ENCODE measurements at regions not wholly inside any gene's neighbourhood (a gene's known extent, or its start where the extent isn't known, plus 50 kb on each side); places are given as distances from the start of the nearest gene placed in this dataset.

DNA sequence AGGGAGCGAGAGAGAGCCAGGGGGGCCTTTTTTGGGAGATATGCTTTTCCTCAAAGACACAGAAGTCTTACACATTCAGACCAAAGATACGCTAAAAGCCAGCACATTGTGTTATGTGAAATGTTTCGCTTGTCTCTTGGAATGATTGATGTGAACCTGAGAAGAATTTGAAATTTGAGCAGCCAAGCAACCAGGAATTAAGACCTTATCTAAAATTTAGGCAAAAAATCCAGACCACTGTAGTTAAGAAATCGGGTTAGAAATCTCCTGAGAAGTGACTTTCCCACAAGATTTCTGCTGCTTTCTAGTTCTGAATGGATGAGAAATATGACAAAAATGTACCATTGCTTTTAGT lies 223.2 kb upstream of the GMDS start:
- DNase-seq (ENCODE audit: low read depth) = no peak

DNA sequence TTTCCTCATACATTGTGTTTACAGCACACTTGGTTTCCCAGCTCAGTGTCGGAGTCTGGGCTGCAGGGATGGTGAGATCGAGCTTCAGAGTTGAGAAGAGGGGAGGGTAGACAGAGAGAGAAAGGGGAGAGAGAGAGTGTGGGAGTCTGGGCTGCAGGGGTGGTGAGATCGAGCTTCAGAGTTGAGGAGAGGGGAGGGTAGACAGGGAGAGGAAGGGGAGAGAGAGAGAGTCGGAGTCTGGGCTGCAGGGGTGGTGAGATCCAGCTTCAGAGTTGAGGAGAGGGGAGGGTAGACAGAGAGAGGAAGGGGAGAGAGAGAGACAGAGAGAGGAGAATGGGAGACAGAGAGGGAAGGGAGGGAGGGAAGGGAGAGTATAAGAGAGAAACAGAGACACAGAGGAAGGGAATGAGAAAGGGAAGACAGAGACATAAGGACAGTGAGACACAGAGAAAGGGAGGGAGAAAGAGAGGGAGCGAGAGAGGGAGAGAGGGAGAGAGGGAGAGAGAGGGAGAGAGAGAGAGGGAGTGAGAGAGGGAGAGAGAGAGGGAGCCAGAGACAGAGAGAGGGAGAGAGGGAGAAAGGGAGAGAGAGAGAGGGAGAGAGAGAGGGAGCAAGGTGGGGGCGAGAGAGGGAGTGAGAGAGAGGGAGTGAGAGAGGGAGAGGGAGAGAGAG lies 222.7 kb upstream of the GMDS start:
- no peak for DNase-seq (ENCODE audit: low read depth)

DNA sequence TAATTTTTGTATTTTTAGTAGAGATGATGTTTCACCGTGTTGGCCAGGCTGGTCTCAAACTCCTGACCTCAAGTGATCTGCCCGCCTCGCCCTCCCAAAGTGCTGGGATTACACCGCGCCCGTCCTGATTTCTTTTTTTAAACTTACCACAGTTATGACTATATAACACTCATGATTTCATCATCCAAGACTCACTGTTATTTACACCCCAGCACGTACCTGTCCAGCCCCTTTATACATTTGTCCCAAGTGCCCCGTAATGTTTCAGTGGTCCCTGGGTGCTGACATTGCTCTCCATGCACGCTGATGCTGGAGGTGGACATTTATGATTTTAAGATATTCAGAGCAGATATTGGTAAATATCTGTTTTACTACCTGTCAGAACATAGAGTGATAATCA lies 219.9 kb upstream of the GMDS start:
- DNase-seq (ENCODE audit: low read depth) = no peak

DNA sequence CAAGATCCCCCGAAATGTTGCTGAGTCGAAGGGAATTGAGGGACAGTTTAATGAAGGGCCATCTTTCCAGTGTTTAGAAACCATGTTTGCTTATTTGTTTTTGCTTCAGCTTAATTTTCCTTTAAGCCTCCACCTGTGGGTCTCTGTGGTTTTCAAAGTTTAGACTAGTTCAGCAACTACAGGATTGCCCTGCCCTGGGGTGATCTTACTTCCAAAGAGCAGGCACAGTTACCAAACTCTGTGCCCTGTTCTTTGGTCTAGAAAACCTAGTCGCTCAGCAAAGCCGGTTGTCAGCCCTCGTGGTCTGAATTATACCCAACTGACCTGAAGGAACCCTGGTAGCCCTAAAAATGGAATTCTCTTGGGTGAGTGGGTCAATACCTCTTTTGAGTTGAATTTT lies 219.2 kb upstream of the GMDS start:
- DNase-seq (ENCODE audit: low read depth) = no peak

DNA sequence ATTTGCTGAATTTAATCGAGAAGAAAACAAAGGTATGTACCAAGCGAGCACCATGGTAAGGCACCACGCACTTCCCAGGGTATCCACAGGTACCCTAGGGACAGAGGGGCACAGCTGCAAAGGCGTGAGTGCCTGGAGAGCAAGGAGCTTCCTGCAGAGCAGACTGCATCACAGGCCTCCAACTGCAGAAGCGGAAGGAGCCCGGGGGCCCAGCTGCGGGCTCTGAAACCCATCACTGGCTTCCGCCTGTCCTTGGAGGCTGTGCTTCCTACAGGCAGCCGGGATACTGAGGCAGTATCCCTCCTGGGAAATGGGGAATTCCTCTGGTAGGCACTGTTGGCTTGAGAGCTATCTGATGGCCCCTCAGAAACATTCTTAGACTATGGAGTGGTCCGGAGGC lies 217.4 kb upstream of the GMDS start:
- no peak for DNase-seq (ENCODE audit: low read depth)

DNA sequence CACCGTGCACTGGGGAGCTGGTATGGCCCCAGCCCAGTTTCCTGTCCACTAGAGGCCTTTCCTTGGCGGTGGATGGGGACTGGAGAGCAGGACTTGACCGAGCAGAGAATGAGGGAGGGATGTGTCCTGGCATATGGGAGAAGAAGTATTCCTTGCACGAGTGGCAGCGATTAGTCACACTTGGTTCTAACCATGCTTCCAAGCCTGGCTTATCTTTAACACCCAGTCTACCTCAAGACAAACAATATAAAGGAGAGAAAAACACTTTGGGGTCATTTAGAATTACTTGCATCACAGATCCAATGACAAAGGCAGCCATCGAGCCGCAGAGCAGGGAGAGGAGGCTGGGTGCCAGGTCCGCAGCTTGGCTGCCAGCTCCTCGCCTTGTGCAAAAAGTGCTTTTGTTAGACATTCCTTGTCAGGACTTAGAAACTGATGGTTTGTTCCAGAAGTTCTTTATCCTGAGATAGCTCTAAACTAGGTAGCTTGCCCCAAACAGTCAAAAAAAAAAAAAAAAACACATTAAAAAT lies 214.9 kb upstream of the GMDS start:
- no peak for DNase-seq (ENCODE audit: low read depth)

DNA sequence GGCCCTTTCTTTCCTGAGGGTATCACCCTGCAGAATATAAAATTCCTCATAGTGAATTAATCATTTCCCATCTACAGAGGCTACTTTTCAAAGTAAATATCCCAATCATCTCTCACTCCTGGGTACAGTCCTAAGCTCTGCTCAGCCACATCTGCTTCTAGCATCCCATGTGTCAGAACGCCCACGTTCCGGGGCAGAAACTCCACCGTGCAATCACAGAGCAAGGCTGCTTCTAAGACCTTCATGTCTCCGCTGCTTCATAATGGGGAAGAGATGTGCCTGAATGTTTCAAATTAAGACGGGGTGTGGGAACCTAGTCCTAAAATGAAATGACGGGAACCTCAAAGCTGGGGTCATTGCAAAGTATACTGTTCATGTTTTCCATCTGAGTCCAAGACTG lies 208.8 kb upstream of the GMDS start:
- DNase-seq (ENCODE audit: low read depth) = no peak

DNA sequence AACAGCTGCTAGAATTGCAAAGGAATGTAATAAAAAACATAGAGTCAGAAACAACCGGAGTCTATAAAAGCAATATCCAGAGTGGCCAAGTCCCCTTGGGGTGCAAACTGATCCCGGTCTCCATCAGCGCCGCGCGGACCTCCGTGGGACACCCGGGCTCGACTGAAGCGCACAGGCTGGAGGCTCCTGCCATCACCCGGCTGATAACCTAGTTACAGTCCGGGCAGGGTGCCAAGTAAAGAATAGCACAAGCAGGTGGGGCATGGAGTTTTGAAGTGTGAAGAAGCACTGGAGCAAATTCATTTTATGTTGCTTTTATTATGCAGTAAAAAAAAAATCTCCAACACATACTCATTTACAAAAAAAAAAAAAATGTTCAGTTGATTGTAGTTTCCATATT lies 205.1 kb upstream of the GMDS start:
- no peak for DNase-seq (ENCODE audit: low read depth)

DNA sequence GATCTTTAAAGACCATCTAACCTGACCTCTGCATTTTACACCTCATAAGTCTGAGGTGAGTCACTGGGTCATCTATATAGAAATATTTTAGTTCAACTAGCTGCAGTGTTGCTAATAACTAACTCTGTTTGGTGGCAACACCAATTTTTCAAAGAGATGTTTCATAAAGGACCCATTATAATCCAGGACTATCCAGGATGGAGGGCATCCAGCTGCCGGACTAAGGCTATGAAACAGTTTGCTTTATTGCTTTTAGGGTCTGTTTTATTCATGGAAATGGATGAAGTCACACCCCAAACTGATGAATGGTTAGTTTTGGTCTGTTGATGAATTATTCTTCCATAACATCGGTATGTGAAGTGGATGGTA lies 204.2 kb upstream of the GMDS start:
- no peak for DNase-seq (ENCODE audit: low read depth)

DNA sequence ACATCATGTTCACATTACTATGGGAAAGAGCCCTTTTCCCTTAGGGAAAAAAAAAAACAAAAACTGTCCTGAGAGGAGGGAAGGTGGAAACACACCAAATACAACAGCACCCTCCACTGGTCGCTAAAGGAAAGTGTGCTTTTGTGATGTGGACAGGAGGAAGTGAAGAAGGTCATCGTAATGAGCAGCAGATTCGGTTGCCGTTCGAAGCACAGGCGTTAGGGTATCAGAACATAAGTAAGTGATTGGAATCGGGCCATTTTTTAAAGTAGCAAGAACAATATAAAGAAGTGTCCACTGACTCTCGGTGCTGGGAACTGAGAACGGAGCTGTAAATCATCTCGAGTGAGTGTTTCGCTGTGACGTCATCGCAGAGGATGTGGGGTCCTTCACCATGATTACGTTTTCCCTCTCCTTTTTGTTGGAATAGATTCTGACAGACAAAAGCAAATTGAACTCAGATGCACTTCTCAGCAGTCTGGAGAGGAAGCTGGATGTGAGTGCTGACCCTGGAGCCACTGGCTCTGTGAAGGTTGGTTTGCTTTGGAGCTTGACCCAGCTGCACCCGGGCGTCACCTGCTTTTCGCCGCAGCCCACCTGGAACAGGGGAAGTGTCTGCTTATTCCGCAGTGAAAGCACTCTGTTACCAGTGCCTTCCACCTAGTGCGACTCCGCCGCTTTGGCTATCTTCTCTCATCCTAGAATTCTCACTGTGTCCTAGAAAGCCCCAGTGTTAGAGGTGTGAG lies 203.6 kb upstream of the GMDS start:
- peak; percentile 74 for DNase-seq (ENCODE audit: low read depth)

DNA sequence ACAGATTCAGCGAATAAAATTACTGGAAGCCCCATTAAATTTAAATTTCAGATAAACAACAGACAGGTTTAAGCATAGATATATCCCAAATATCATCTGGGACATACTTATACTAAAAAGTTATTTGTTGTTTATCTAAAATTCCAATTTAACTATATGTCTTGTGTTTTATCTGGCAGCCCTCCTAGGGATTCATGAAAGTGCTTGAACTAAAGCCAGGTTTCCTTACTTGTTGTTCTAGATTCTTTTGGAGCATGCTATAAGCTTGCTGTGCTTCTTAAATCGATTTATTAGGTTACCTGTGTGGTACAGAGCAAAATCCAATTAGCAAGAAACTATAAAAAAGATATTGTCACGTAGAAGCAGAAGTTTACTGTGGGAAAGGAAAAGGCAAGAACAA lies 202.5 kb upstream of the GMDS start:
- DNase-seq (ENCODE audit: low read depth) = no peak

DNA sequence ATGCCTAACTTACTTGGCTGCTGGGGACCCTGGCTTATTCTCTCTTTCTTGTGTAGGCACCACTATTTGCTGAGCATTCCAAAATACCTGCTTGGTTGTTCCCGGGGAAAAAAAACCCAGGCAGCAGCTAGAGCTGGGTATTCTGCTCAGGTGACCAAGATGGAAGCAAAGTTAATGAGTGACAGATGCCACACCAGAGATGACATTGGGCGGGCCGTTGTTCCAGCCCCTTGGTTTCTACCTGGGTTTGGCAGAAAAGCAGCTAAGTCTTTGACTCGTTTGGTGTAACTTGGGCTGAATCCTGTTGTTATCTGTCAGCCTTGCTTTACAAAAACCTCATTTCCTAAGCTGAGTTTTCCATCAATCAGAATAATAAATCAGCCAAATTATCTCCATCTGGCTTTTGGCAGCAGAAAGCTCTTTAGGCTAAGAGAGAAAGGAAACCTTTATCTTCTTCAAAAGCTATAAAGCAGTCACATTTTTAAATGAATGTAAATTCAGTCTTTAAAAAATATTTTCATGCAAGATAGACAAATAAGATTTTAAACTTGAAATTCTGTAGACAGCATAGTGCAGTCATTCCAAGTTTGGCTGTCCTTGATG lies 202.0 kb upstream of the GMDS start:
- no peak for DNase-seq (ENCODE audit: low read depth)

DNA sequence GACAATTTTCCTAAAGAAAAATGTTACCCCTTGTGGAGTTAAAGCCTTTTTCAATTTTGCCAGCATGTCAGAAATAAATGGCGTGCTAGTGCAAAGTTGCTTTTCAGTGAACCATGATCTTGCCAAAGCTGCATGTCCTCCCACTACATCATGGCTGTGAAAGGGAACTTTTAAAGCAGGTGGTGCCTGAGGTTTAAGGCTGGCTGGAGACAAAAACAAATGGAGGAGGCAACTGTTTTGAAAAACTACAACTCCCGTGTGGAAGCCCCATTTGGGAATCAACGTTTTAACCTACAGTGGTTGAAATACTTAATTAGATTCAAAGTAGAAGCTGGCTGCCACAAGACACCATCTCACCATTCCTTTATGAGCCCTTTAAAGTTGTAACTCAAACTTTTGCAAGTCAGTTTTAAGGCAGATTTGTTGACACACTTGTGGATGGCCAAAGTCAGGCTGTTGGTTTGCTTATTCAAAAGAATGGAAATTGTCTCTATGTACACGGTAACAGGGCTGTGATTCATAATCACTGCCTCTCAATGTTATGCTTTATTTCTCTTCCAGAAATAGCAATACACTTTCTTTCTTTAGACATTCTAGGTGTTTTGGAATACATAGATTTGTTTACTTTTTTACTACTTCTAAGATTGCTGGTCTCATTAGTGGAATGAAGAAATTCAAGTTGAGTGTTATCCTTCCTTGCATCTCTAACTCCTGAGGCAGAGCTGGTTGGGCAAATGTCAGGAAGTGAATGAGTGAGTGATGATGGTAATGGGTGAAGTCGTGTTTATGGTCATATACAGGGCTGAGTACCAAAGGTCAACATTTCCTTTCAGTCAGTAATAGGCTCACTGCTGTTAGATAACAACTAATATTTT lies 196.4 kb upstream of the GMDS start:
- no peak for DNase-seq (ENCODE audit: low read depth)

DNA sequence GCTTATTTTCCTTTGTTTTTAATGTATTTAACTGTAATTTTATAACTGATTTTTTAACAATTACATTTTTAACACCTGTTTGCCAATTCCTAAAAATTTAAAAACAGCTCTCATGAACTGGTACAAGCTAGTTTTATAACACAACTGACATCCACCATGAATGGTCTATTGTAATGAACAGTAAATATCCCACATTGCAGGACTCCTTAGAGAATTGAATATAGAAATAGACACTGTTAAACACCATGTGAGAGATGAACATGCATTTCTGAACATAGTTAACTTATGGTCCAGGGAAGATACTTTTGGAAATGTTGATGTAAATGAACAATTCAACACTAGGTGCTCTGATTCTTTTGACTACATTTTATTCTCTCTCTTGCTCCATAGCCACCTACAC lies 195.1 kb upstream of the GMDS start:
- no peak for DNase-seq (ENCODE audit: low read depth)

DNA sequence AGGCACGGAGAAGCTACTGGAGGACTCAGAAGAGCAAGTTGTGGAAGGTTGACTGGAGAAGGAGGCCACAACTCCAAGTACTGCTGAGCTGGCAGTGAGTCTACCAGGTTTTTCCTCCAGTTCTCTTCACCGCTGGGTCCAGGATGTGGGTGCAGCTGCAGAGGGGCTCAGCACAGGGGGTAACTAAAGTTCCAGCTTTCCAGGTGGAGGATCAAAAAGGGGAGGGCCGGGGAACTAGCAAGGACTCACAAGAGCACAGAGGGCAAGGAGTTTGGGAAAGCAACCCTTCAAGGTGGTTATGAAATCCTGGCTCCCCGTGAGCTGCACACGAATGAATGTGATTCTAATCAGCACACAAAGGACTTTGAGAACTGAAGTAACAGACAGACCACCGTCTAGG lies 194.2 kb upstream of the GMDS start:
- no peak for DNase-seq (ENCODE audit: low read depth)

DNA sequence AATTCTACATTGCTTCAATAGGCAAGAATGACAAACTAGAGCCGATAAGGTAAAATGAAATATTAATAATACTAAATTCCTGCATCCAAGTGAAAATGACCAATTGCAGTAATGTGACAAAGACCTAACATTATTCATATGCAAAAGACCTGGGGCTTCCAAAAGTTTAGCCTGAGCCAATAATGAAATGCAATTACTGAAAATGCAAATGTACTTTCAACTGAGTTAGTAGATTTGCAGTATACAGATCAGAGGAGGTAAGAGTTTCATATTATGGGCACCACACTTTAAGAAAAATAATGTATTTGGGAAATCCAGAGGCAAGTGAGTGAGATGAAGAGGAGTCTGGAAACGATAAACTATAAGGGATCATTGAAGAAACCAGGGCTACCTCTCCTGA lies 193.7 kb upstream of the GMDS start:
- no peak for DNase-seq (ENCODE audit: low read depth)

DNA sequence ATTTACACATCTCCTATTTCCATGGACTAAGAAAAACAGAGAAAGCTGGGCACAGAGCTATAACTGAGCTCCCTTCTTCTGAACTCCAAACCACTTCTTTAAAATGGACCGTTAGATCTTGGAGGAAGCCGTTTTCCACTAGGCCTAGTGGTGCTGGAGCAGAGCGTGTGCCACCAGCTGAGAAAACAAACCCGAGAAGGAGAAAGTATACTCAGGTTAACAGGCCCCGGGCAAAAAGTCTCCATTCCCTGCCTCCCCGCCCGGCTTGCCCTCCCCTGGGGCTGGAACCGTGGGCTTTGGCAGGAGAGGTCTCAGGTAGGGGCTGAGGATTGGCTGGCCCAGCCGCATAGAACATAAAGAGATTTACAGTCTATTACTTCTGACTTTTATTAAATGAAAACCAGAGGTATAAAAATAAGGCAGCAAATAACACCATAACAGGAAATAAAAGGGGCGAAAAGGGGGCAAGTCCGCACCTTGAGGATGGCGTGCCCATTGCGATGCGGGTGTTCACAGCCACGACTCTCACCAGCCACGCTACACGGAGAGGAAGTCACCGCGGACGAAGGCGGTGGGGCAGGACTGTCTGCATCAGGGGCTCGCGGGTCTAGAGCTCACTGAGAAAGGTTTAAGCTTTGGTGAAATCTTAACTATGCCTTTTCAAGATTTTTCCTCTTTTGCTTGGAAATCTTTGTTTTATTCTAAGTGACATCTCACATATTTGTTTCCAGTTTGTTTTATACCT lies 191.2 kb upstream of the GMDS start:
- no peak for DNase-seq (ENCODE audit: low read depth)

DNA sequence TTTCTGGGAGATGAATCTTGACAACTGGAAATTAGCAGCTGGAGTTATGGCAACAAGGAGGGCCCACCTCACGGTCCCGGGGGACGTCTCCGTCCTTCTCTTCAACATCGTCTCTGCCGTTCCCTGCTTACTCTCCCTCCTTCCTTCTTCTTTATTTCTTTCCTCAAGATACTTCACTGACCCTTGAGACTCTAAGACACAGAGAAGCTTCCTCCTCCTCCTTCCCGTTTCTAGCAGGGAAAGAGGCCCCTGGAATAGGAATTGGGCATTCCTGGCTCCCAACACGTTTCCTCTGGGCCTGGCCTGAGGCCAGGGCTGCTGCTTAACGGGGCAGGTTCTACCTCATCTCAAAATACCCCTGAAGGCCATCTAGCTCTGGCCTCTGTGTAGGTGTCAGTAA lies 189.9 kb upstream of the GMDS start:
- DNase-seq (ENCODE audit: low read depth) = no peak

DNA sequence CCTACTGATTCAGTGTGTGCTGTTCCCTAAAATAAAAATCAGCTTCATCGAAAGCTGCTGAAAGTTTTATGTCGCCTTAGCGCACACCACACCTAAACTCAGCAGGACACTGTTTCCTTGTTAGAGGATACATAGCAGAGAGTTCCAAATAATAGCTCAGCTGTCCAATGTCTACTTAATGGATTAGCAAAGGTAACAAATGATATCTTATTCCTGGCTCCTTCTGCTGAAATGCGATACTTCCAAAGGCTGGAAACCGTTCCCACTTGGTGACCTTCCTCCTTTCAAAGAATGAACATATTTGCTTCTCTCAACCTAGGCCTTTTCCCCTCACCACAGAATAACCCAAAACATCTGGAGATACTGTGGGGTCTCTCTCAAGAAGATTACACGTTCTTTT lies 189.5 kb upstream of the GMDS start:
- DNase-seq (ENCODE audit: low read depth) = no peak

DNA sequence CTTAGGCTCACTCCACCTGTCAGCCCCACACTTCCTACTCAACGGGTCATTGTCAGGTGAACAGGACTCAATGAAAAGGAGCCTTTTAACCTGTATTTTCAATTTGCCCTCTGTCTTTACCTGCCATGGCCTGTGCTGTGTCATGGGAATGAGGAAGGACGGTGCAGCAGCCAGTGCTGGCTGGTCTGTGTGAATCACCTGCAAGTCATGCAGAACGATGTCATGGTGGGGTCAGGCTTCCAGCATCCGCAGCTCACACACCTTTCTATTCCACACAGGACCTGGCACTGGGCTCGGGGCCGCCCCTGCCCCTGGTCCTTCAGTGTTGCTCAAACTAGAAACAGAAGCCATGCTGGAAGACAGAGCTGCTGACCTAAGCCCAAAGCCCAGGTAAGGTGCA lies 188.7 kb upstream of the GMDS start:
- peak; percentile 25 for DNase-seq (ENCODE audit: low read depth)

DNA sequence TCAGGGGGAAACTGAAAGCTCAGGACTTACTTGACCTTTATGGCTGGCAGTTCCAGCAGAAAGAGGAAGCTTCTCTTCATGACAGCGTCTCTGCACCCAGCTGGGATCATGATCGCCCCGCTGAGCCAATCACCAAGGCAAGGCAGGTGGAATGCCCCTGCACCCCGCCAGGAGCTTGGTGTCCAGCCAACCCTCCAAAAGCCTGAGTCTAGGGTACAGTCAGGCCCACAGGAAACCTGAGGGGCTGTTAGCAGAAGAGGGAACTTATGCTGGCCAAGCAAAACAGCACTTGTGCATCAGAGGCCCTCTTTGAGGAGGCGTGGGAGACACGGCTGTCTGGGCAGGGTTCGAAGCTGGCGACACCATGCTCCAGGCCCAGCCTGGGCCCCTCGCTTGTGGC lies 188.3 kb upstream of the GMDS start:
- DNase-seq (ENCODE audit: low read depth) = no peak
